Ovary (tissue), 7 donors: ENCODE measurements at regions not wholly inside any gene's neighbourhood (a gene's known extent, or its start where the extent isn't known, plus 50 kb on each side); places are given as distances from the start of the nearest gene placed in this dataset.

ENCODE experiments used
- DNase-seq, 5 donors: peaks; one replicate each; pipeline ENCODE4 v3.0.0-alpha.2; 2019 to 2020
- H3K27ac ChIP-seq, 2 donors: fragments of 200-600 bp; one replicate each; pipeline versions ENCODE4 v1.5.1 to v1.8.0; 2019 to 2022
- H3K27me3 ChIP-seq: fragments of 200-600 bp; one replicate; pipeline ENCODE4 v1.8.0; 2022
- H3K36me3 ChIP-seq: fragments of 200-600 bp; sonication (generic); one replicate; pipeline ENCODE4 v1.5.1; 2019
- H3K4me1 ChIP-seq: one replicate; pipeline ENCODE4 v1.8.1; 2013; ENCODE audit warnings: mild to moderate bottlenecking, moderate library complexity; ENCODE audit not compliant: insufficient read depth
- H3K4me3 ChIP-seq: fragments of 200-600 bp; sonication (generic); one replicate; pipeline ENCODE4 v1.5.1; 2017
- H3K9me3 ChIP-seq, 2 donors: fragments of 200-600 bp in 1 of 2; sonication (generic) in 1 of 2; one replicate each; pipeline versions ENCODE4 v1.5.1 to v1.8.1; 2013 to 2019; ENCODE audit warnings: mild to moderate bottlenecking in 1 of 2, moderate library complexity in 1 of 2
- EP300 ChIP-seq: sonication (generic); formaldehyde crosslinking; IDR thresholded peaks from one replicate; pipeline ENCODE4 v1.6.1; 2017; ENCODE audit warnings: antibody characterized with exemption
- POLR2A ChIP-seq: fragments of 450-650 bp; IDR thresholded peaks from one replicate; pipeline ENCODE4 v1.6.1; 2017; ENCODE audit warnings: antibody characterized with exemption, mild to moderate bottlenecking, moderate library complexity
- WGBS, 3 donors: extraction: QIAGEN DNeasy Blood & Tissue Kit in 1 of 3; methylation state at CpG; one replicate each; pipeline versions ENCODE4 v1.1.5 to v1.1.7; 2013 to 2017; 5-methylcytosine and 5-hydroxymethylcytosine counted together
- intact Hi-C, 4 donors: fragments of 100-400 bp; cut with DNase I; formaldehyde crosslinking; loops; one replicate each; pipeline versions ENCODE4 v1.11.0 to v1.15.1; 2022 to 2023
- TF ChIP-seq, protein P1 (sequence below), 3 donors: fragments of 450-650 bp in 2 of 3; fragments of 200-600 bp in 1 of 3; IDR thresholded peaks; one replicate each; pipeline versions ENCODE4 v1.5.1 to v1.8.0; 2016 to 2022; ENCODE audit warnings: antibody characterized with exemption in 3 of 3, mild to moderate bottlenecking in 1 of 3
- donor health status: DM: no; HTN: no; CAD: no; lungs with moderate emphysema.
- donor health status: DM: no; HTN: no; CAD: no.
- donor health status: Bipolar disorder and iron deficiency.
- donor health status: DM: no; HTN: no; CAD: no.
- donor health status: DM: yes; HTN: yes; CAD: no.

DNA sequence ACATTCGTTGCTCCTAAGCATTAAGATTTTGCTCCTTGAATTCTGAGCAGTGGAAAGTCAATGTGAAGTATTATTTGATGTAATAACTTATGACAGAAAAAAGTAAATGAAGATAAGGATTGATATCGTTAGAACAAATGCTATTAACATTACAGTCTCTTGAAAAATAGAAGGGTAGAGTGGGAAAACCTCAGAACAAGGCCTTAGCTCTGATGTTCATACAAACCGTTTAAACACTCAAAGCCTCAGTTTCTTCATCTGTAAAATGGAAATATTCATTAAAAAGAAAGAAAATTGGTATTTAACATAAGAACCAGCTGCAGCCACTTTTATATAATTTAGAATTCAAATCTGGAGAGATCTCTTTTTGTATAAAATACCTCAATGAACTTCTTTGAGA lies 250.4 kb upstream of the NCKAP5 start:
- no peaks in the 10 kb centered on the region for H3K9me3 ChIP-seq

DNA sequence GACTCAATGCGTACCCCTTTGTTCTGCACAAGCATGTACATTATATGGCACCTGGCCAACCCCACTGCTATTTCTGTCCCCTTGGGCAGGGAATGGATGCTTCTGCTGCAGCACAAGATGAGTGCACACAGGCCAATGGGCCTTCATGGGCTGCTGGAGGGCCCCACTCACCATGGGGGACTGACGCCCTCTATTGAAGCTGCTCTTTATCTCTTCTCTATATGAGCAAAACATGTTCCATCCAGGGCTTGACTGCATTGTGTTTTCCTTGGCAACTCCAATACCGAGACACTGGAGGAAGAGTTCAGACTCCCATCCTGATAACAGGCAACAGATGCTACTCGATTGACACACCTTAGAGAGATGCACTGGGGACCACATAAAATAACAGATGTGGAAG lies 251.6 kb upstream of the NCKAP5 start:
- Histone ChIP-seq H3K27me3 (no peaks in the 10 kb centered on the region), H3K36me3 (no peaks in the 10 kb centered on the region), H3K9me3 (no peaks in the 10 kb centered on the region), H3K27ac (no peak overlapping the region), H3K4me1 (peaks cover 1% of the 10 kb centered on the region), H3K4me3 (no peak overlapping the region)
- intact Hi-C loops, result no loop called here
- TF ChIP-seq, protein P1, sequence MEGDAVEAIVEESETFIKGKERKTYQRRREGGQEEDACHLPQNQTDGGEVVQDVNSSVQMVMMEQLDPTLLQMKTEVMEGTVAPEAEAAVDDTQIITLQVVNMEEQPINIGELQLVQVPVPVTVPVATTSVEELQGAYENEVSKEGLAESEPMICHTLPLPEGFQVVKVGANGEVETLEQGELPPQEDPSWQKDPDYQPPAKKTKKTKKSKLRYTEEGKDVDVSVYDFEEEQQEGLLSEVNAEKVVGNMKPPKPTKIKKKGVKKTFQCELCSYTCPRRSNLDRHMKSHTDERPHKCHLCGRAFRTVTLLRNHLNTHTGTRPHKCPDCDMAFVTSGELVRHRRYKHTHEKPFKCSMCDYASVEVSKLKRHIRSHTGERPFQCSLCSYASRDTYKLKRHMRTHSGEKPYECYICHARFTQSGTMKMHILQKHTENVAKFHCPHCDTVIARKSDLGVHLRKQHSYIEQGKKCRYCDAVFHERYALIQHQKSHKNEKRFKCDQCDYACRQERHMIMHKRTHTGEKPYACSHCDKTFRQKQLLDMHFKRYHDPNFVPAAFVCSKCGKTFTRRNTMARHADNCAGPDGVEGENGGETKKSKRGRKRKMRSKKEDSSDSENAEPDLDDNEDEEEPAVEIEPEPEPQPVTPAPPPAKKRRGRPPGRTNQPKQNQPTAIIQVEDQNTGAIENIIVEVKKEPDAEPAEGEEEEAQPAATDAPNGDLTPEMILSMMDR (IDR thresholded peaks at IDR 0.05), result no peak
- no peak for TF ChIP-seq POLR2A
- DNase-seq, result no peak
- 70 to 86% (median 81%) methylated on average over 4 of the region's 4 CpGs for WGBS, 3 donors

More for the DNA sequence above, 250.4 kb upstream of the NCKAP5 start:
- Histone ChIP-seq H3K27me3 (no peaks in the 10 kb centered on the region), H3K4me1 (peaks cover 1% of the 10 kb centered on the region), H3K36me3 (no peaks in the 10 kb centered on the region), H3K27ac (no peak overlapping the region), H3K4me3 (no peak overlapping the region)
- WGBS, 3 donors, result 36 to 54% (median 45%) methylated on average over 3 of the region's 3 CpGs
- intact Hi-C loops, result no loop called here
- TF ChIP-seq POLR2A, result no peak
- TF ChIP-seq, protein P1 (IDR thresholded peaks at IDR 0.05), result no peak
- no peak for TF ChIP-seq EP300
- DNase-seq, result no peak

DNA sequence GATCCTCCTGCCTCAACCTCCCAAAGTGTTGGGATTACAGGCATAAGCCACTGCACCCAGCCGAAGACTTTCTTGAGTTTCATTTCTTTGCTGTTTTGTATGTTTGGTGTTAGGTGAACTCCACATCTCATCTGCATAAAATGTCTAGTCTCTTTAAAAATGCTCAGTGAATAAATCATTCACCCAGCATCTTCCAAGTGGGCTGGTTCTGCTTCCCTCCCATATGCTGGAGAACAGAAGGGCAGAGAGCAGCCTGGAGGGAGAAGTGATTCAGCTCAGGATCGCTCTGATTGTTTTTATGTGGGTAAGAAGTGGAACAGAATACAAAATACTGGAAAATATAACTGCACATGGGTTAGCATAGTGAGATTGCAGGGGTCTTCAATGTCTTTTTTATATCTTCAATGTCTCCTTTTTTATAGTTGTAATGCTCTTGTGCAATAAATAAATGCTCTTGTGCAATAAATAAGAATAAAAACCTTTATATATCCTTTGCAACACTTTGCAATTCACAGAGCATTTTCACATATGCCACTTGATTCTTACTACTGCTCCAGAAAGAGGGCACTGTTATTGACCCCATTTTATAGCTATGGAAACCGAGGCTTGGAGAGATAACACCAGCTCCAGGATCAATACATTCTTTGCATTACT lies 253.0 kb upstream of the NCKAP5 start:
- no peak for DNase-seq
- intact Hi-C loops, result no loop called here
- no peaks in the 10 kb centered on the region for H3K36me3 ChIP-seq
- H3K27ac ChIP-seq, result no peak overlapping the region
- H3K4me1 ChIP-seq, result peaks cover 1% of the 10 kb centered on the region
- H3K4me3 ChIP-seq, result no peak overlapping the region
- TF ChIP-seq, protein P1 (IDR thresholded peaks at IDR 0.05), result no peak
- TF ChIP-seq EP300 (no peak), POLR2A (no peak)
- peaks cover 0 to 2% of the 10 kb centered on the region in 2 donors for H3K9me3 ChIP-seq
- no peaks in the 10 kb centered on the region for H3K27me3 ChIP-seq
- WGBS, 3 donors, result 58 to 72% (median 64%) methylated on average over 3 of the region's 3 CpGs

DNA sequence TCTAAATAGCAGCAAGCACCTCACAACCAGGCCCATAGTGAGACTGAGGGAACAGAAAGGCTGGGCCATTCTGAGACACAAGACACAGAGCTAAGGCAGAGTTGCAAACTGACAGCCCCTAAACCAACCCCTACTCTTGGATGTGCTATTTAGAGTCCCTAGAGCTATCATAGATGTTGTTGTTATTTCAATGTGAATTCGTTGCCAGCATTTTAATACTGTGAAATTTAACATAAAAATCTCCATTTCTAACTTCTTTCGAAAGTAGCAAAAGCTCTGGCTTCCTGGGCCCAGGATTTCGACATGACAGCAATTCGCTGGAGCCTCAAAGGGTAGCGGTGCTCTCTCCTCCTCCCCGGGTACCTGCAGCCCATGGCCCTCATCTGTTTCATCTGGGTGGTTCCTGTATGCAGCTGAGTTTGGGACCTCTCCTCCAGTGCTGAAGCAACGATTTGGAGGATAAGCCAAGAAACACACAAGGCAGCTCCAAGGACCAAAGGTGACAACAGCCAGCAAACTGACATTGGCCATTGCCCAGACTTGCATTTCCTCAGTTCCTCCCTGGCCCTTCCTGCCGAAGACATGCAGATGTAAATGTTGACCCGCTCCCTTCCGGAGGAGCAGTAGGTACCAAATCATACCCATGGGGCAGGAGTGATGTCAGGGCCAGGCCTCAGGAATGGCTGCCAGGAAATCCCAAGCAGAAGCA lies 254.4 kb upstream of the NCKAP5 start:
- peaks cover 1% of the 10 kb centered on the region for H3K4me1 ChIP-seq
- H3K27me3 ChIP-seq, result no peaks in the 10 kb centered on the region
- 83 to 88% (median 84%) methylated on average over 10 of the region's 10 CpGs for WGBS, 3 donors
- no peak overlapping the region for H3K27ac ChIP-seq
- H3K9me3 ChIP-seq, result peaks cover 0 to 2% of the 10 kb centered on the region in 2 donors
- DNase-seq, result no peak
- intact Hi-C loops, result no loop called here
- H3K4me3 ChIP-seq, result no peak overlapping the region
- TF ChIP-seq, protein P1 (IDR thresholded peaks at IDR 0.05), result no peak
- TF ChIP-seq EP300, result no peak
- no peak for TF ChIP-seq POLR2A
- H3K36me3 ChIP-seq, result no peaks in the 10 kb centered on the region
